ENCODE measurements at regions not wholly inside any gene's neighbourhood (a gene's known extent, or its start where the extent isn't known, plus 50 kb on each side); places are given as distances from the start of the nearest gene placed in this dataset.
"Not testable (repeated sequence)": the region's sequence is repeated elsewhere in the genome, so short reads cannot be mapped to it uniquely, and the experiment has no call there.

GRCh38 chr12:68984796-68985573 is 52.0 kb upstream of the CPM start:
- ATAC-seq (no peak), DNase-seq (no peak)
- TF ChIP-seq CTCF (IDR thresholded peaks at IDR 0.05), result no peak
- intact Hi-C loops (cut with DNase I), result no loop called here
- peaks cover 0 to 2% of the 10 kb centered on the region in 2 donors for H3K4me1 ChIP-seq
- H3K27me3 ChIP-seq, result no peaks in the 10 kb centered on the region
- H3K36me3 ChIP-seq, result no peaks in the 10 kb centered on the region
- H3K27ac ChIP-seq, result no peak overlapping the region
- H3K4me3 ChIP-seq, result no peak overlapping the region
- H3K9me3 ChIP-seq, result peaks cover 0 to 17% of the 10 kb centered on the region in 2 donors

DNA sequence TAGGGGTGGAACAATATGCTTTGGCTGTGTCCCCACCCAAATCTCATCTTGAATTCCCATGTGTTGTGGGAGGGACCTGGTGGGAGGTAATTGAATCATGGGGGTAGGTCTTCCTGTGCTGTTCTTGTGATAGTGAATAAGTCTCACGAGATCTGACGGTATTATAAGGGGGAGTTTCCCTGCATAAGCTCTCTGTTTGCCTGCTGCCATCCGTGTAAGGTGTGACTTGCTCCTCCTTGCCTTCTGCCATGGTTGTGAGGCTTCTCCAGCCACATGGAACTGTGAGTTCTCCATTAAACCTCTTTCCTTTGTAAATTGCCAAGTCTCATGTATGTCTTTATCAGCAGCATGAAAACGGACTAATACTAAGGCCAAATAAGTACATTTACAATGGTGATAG is 64.6 kb upstream of the CPM start:
- H3K27ac ChIP-seq, result peak overlapping the region in 1 of 2 donors; percentile 18
- DNase-seq; H3K4me1 ChIP-seq; intact Hi-C loops (cut with DNase I); ATAC-seq; H3K36me3 ChIP-seq; H3K9me3 ChIP-seq; H3K4me3 ChIP-seq; H3K27me3 ChIP-seq: not testable (repeated sequence)

DNA sequence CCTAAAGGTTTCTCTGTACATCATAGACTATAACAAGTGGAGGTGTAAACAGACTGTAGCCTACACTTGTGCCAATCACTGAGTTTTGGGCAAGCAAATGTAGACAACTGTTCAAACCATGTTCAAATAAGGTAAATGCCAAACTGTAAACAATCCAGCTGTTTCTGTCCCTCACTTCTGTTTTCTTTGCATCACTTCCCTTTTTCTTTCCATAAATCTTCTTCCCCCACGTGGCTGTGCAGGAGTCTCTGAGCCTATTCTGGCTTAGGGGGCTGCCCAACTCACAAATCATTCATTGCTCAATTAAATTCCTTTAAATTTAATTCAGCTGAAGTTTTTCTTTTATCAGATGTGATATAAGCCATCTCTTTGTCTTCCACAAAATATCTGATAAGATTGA is 65.1 kb upstream of the CPM start:
- no peak overlapping the region for H3K4me3 ChIP-seq
- no peaks in the 10 kb centered on the region for H3K4me1 ChIP-seq
- H3K9me3 ChIP-seq, result peaks cover 0 to 8% of the 10 kb centered on the region in 2 donors
- DNase-seq (no peak), ATAC-seq (no peak)
- H3K27me3 ChIP-seq, result no peaks in the 10 kb centered on the region
- intact Hi-C loops (cut with DNase I), result no loop called here
- no peaks in the 10 kb centered on the region for H3K36me3 ChIP-seq
- TF ChIP-seq CTCF (IDR thresholded peaks at IDR 0.05), result no peak
- H3K27ac ChIP-seq, result peak overlapping the region in 1 of 2 donors; percentile 18

DNA sequence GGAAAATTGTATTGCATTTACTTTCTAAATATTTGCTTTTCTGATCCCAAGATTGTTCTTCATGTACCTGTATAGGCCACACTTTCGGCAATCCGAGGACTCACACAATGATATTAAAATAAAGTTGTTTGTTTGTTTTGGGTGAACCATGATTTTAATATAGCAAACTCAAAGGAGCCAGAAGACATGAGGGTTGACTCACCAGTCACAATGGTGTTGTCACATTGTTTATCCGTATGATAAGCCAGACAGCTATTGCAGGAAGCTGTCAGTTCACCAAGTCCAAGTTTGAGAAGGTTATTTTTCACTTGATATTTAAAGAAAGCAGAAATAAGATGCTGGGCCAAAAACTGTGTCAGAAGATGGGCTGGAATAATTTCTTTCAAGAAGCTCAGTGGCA is 67.1 kb upstream of the CPM start:
- H3K27me3 ChIP-seq, result no peaks in the 10 kb centered on the region
- ATAC-seq (no peak), DNase-seq (no peak)
- intact Hi-C loops (cut with DNase I), result no loop called here
- no peaks in the 10 kb centered on the region for H3K36me3 ChIP-seq
- TF ChIP-seq CTCF (IDR thresholded peaks at IDR 0.05), result no peak
- no peak overlapping the region for H3K4me3 ChIP-seq
- H3K9me3 ChIP-seq, result peaks cover 0 to 8% of the 10 kb centered on the region in 2 donors
- H3K27ac ChIP-seq, result no peak overlapping the region
- H3K4me1 ChIP-seq, result no peaks in the 10 kb centered on the region

DNA sequence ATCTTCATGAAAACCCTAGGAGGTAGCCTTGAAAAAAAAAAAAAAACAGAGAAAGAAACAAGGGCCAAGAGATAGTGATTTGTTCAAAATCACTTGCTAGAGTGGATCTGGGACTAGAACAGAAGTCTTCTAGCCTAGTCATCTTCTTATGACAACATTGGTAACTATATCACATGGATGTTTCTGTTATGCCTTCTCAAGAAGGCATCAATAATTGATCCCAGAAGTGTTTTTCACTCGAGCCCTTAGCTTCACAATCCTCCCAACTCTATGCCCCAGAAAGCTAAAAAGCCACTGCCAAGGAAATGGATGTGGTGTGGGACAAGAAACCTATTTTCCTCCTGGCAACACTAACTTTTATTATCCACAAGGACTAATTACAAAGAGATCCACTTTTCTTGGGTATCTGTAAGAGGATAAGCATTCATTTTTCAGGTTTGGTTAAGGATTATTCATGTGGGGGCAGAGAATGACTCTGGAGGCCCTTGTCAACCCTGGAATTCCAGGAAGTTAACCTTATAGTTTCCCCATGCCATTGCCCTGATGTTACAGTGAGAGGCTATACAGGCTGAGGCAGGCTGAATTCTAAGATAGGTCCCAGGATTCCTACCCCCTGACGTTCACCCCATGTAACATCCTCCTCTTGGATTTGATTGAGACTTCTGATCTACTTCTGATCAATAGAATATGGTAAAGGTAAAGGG is 67.7 kb upstream of the CPM start:
- H3K27me3 ChIP-seq, result no peaks in the 10 kb centered on the region
- H3K4me1 ChIP-seq, result no peaks in the 10 kb centered on the region
- intact Hi-C loops (cut with DNase I), result no loop called here
- no peak for TF ChIP-seq CTCF (IDR thresholded peaks at IDR 0.05)
- no peak overlapping the region for H3K27ac ChIP-seq
- DNase-seq (no peak), ATAC-seq (peak; percentile 19)
- no peaks in the 10 kb centered on the region for H3K36me3 ChIP-seq
- no peak overlapping the region for H3K4me3 ChIP-seq
- H3K9me3 ChIP-seq, result peaks cover 0 to 8% of the 10 kb centered on the region in 2 donors
